IMR-90 (cell line): ENCODE measurements at regions not wholly inside any gene's neighbourhood (a gene's known extent, or its start where the extent isn't known, plus 50 kb on each side); places are given as distances from the start of the nearest gene placed in this dataset.

ENCODE experiments used
- ATAC-seq: fragments of 200-7000 bp; cut with Tn5 transposase; 2 replicates; pipeline ENCODE4 v1.9.1; 2020; ENCODE audit warnings: low read depth, mild to moderate bottlenecking, moderate library complexity
- BruUV-seq: library from RNA; stranded (reverse); fragments of 400-500 nt; replicated peaks from 2 replicates; lab custom pipeline; 2021; lab: Mats Ljungman, UMichigan
- CTCF ChIA-PET: fragments of 300-600 bp; formaldehyde crosslinking; extraction: SDS; loops from one replicate; lab custom pipeline; 2021; ENCODE audit warnings: antibody characterized with exemption; lab: Yijun Ruan, JAX
- POLR2A ChIA-PET: fragments of 300-600 bp; sonication (Branson Sonifier 250); formaldehyde crosslinking; loops from one replicate; lab custom pipeline; 2022; ENCODE audit warnings: antibody characterized with exemption; ENCODE audit not compliant: unreplicated experiment; lab: Charles Lee
- DNase-seq: peaks from one replicate; pipeline ENCODE4 v3.0.0; 2013
- H2AFZ ChIP-seq: replicated peaks from 2 replicates; pipeline ENCODE3; 2013; ENCODE audit warnings: low read length, mild to moderate bottlenecking; ENCODE audit not compliant: poor library complexity
- H2AK5ac ChIP-seq: 2 replicates; pipeline ENCODE4 v1.6.1; 2013; ENCODE audit warnings: low read depth, low read length, inconsistent platforms
- H2AK9ac ChIP-seq: replicated peaks from 2 replicates; pipeline ENCODE3; 2013; ENCODE audit warnings: mild to moderate bottlenecking, low read depth, low read length, moderate library complexity; ENCODE audit not compliant: poor library complexity
- H2BK120ac ChIP-seq: 2 replicates; pipeline ENCODE4 v1.6.1; 2013; ENCODE audit warnings: low read depth, low read length, inconsistent platforms
- H2BK15ac ChIP-seq: 3 replicates; pipeline ENCODE4 v1.6.1; 2013; ENCODE audit warnings: low read depth, low read length, inconsistent platforms
- H2BK20ac ChIP-seq: 2 replicates; pipeline ENCODE4 v1.6.1; 2013; ENCODE audit warnings: low read depth, mild to moderate bottlenecking, inconsistent platforms, low read length, moderate library complexity
- H2BK5ac ChIP-seq: 2 replicates; pipeline ENCODE4 v1.6.1; 2013; ENCODE audit warnings: mild to moderate bottlenecking, low read depth, low read length, inconsistent platforms; ENCODE audit not compliant: poor library complexity, severe bottlenecking
- H3K14ac ChIP-seq: replicated peaks from 2 replicates; pipeline ENCODE4 v1.6.1; 2013; ENCODE audit warnings: low read depth, low read length, inconsistent platforms
- H3K18ac ChIP-seq: 2 replicates; pipeline ENCODE4 v1.6.1; 2013; ENCODE audit warnings: low read depth, low read length, control low read depth
- H3K23ac ChIP-seq: 2 replicates; pipeline ENCODE4 v1.6.1; 2013; ENCODE audit warnings: low read depth, low read length, inconsistent platforms
- H3K27ac ChIP-seq: 2 replicates; pipeline ENCODE4 v1.5.1; 2013; ENCODE audit warnings: mild to moderate bottlenecking, control low read depth, low read length; ENCODE audit not compliant: insufficient read depth
- H3K27me3 ChIP-seq: 2 replicates; pipeline ENCODE4 v1.6.1; 2013; ENCODE audit warnings: low read length; ENCODE audit not compliant: control insufficient read depth, insufficient read depth
- H3K36me3 ChIP-seq: 2 replicates; pipeline ENCODE4 v1.6.1; 2013; ENCODE audit warnings: low read length, mixed read lengths; ENCODE audit not compliant: control insufficient read depth, insufficient read depth
- H3K4ac ChIP-seq: 2 replicates; pipeline ENCODE4 v1.6.1; 2013; ENCODE audit warnings: low read depth, low read length, inconsistent platforms
- H3K4me1 ChIP-seq: 2 replicates; pipeline ENCODE4 v1.6.1; 2013; ENCODE audit warnings: low read length, mixed read lengths; ENCODE audit not compliant: control insufficient read depth, insufficient read depth
- H3K4me2 ChIP-seq: 2 replicates; pipeline ENCODE4 v1.6.1; 2013; ENCODE audit warnings: low read depth, mild to moderate bottlenecking, control low read depth, low read length, moderate library complexity
- H3K4me3 ChIP-seq: 2 replicates; pipeline ENCODE4 v1.5.1; 2013; ENCODE audit warnings: low read depth, mild to moderate bottlenecking, control low read depth, low read length, moderate library complexity; ENCODE audit not compliant: insufficient read depth
- H3K56ac ChIP-seq: 2 replicates; pipeline ENCODE4 v1.6.1; 2013; ENCODE audit warnings: low read length, inconsistent platforms; ENCODE audit not compliant: insufficient read depth; ENCODE audit errors: extremely low read depth
- H3K79me1 ChIP-seq, 2 experiments: 2 replicates each; pipeline ENCODE4 v1.6.1; 2013; ENCODE audit warnings: low read length in 2 of 2, inconsistent platforms in 1 of 2, low read depth in 1 of 2
- H3K9ac ChIP-seq: 2 replicates; pipeline ENCODE4 v1.6.1; 2013; ENCODE audit warnings: low read depth, low read length, control low read depth
- H3K9me1 ChIP-seq: 2 replicates; pipeline ENCODE4 v1.6.1; 2013; ENCODE audit warnings: low read length, inconsistent platforms; ENCODE audit not compliant: insufficient read depth
- H3K9me3 ChIP-seq: 2 replicates; pipeline ENCODE4 v1.6.1; 2013; ENCODE audit warnings: low read length; ENCODE audit not compliant: control insufficient read depth, insufficient read depth
- H4K20me1 ChIP-seq: 2 replicates; pipeline ENCODE4 v1.6.1; 2013; ENCODE audit warnings: low read length, inconsistent platforms; ENCODE audit not compliant: insufficient read depth
- H4K5ac ChIP-seq: 2 replicates; pipeline ENCODE4 v1.6.1; 2013; ENCODE audit warnings: mild to moderate bottlenecking, low read depth, low read length, control low read depth
- H4K8ac ChIP-seq, 2 experiments: 2 replicates each; pipeline ENCODE4 v1.6.1; 2013; ENCODE audit warnings: low read depth in 2 of 2, low read length in 2 of 2, control low read depth in 1 of 2, inconsistent platforms in 1 of 2
- H4K91ac ChIP-seq: 2 replicates; pipeline ENCODE4 v1.6.1; 2013; ENCODE audit warnings: low read depth, low read length, inconsistent platforms; ENCODE audit not compliant: insufficient read depth
- BHLHE40 ChIP-seq: fragments of 150-350 bp; IDR thresholded peaks from 2 replicates; pipeline ENCODE4 v1.6.1; 2016; ENCODE audit warnings: mild to moderate bottlenecking, low read depth, low read length
- CEBPB ChIP-seq: IDR thresholded peaks from 2 replicates; pipeline ENCODE4 v1.6.1; 2012; ENCODE audit warnings: low read depth, low read length, improper control_type of control experiment
- CHD1 ChIP-seq: IDR thresholded peaks from 2 replicates; pipeline ENCODE4 v1.6.1; 2012; ENCODE audit warnings: low read depth, low read length, improper control_type of control experiment
- ELK1 ChIP-seq: fragments of 150-350 bp; IDR thresholded peaks from 2 replicates; pipeline ENCODE4 v1.6.1; 2016; ENCODE audit warnings: low read depth, mild to moderate bottlenecking, low read length, moderate library complexity, borderline replicate concordance
- FOS ChIP-seq: fragments of 150-350 bp; IDR thresholded peaks from 2 replicates; pipeline ENCODE4 v1.6.1; 2016; ENCODE audit warnings: low read depth, low read length
- MAFK ChIP-seq: IDR thresholded peaks from 2 replicates; pipeline ENCODE4 v1.6.1; 2012; ENCODE audit warnings: low read depth, low read length, improper control_type of control experiment
- MAZ ChIP-seq: IDR thresholded peaks from 2 replicates; pipeline ENCODE4 v1.6.1; 2012; ENCODE audit warnings: low read depth, mild to moderate bottlenecking, low read length, improper control_type of control experiment, moderate library complexity, borderline replicate concordance
- MXI1 ChIP-seq: IDR thresholded peaks from 2 replicates; pipeline ENCODE4 v1.6.1; 2012; ENCODE audit warnings: low read depth, mild to moderate bottlenecking, low read length, moderate library complexity, borderline replicate concordance
- NFE2L2 ChIP-seq: fragments of 150-350 bp; IDR thresholded peaks from 2 replicates; pipeline ENCODE4 v1.6.1; 2016; ENCODE audit warnings: low read depth, mild to moderate bottlenecking, low read length
- POLR2A ChIP-seq: IDR thresholded peaks from 2 replicates; pipeline ENCODE4 v1.6.1; 2012; ENCODE audit warnings: mild to moderate bottlenecking, low read depth, low read length
- RAD21 ChIP-seq: IDR thresholded peaks from 2 replicates; pipeline ENCODE4 v1.6.1; 2012; ENCODE audit warnings: low read length, improper control_type of control experiment
- RCOR1 ChIP-seq: IDR thresholded peaks from 2 replicates; pipeline ENCODE4 v1.6.1; 2012; ENCODE audit warnings: mild to moderate bottlenecking, low read length, improper control_type of control experiment; ENCODE audit not compliant: insufficient replicate concordance
- RFX5 ChIP-seq: IDR thresholded peaks from 2 replicates; pipeline ENCODE4 v1.8.0; 2012; ENCODE audit warnings: low read depth, mild to moderate bottlenecking, low read length, moderate library complexity
- SMC3 ChIP-seq: fragments of 150-350 bp; IDR thresholded peaks from 2 replicates; pipeline ENCODE4 v1.6.1; 2016; ENCODE audit warnings: low read depth, mild to moderate bottlenecking, antibody characterized with exemption, low read length, moderate library complexity
- WGBS, 2 experiments: methylation state at CpG; one replicate each; pipeline versions ENCODE4 v1.1.5 to v1.1.7; 2013; ENCODE audit warnings: missing lambda C conversion rate in 2 of 2; ENCODE audit not compliant: insufficient read length in 1 of 2; ENCODE audit errors: extremely low coverage in 2 of 2; 5-methylcytosine and 5-hydroxymethylcytosine counted together
- dilution Hi-C: fragments of 300-500 bp; cut with HindIII; formaldehyde crosslinking; loops from one replicate; pipeline ENCODE4 v1.14.3; 2018; ENCODE audit warnings: low sequenced_read_pairs; ENCODE audit not compliant: unreplicated experiment
- in situ Hi-C: fragments of 300-500 bp; cut with MboI; formaldehyde crosslinking; loops from 3 replicates; pipeline ENCODE4 v1.14.3; 2019; ENCODE audit warnings: low sequenced_read_pairs, inconsistent platforms, mixed read lengths
- intact Hi-C: fragments of 100-400 bp; cut with micrococcal nuclease; formaldehyde crosslinking; loops from 2 replicates; pipeline ENCODE4 v1.10.0; 2022
- TF ChIP-seq, protein P1 (sequence below): fragments of 150-350 bp; IDR thresholded peaks from 2 replicates; pipeline ENCODE4 v1.6.1; 2017; ENCODE audit warnings: mild to moderate bottlenecking, antibody characterized with exemption, low read length, low read depth
- TF ChIP-seq, protein P2 (sequence below): conservative IDR thresholded peaks from 2 replicates; pipeline ENCODE4 v1.5.1; 2012; ENCODE audit warnings: mild to moderate bottlenecking, low read depth, low read length, improper control_type of control experiment

- H3K23ac ChIP-seq = no peak overlapping the region
- H3K79me1 ChIP-seq = no peaks in the 10 kb centered on the region
- H3K14ac ChIP-seq = no peak overlapping the region
- no peak overlapping the region for H2BK15ac ChIP-seq
- TF ChIP-seq MXI1 = no peak
- no peak for TF ChIP-seq CHD1
- no peak for TF ChIP-seq RCOR1
- no peak for TF ChIP-seq RFX5
- TF ChIP-seq SMC3 = no peak
- TF ChIP-seq NFE2L2 = no peak
- TF ChIP-seq RAD21 = no peak
- no peak for TF ChIP-seq CEBPB
- TF ChIP-seq, protein P1, sequence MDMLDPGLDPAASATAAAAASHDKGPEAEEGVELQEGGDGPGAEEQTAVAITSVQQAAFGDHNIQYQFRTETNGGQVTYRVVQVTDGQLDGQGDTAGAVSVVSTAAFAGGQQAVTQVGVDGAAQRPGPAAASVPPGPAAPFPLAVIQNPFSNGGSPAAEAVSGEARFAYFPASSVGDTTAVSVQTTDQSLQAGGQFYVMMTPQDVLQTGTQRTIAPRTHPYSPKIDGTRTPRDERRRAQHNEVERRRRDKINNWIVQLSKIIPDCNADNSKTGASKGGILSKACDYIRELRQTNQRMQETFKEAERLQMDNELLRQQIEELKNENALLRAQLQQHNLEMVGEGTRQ = no peak
- no peak for TF ChIP-seq BHLHE40
- no peak for TF ChIP-seq FOS
- TF ChIP-seq, protein P2, sequence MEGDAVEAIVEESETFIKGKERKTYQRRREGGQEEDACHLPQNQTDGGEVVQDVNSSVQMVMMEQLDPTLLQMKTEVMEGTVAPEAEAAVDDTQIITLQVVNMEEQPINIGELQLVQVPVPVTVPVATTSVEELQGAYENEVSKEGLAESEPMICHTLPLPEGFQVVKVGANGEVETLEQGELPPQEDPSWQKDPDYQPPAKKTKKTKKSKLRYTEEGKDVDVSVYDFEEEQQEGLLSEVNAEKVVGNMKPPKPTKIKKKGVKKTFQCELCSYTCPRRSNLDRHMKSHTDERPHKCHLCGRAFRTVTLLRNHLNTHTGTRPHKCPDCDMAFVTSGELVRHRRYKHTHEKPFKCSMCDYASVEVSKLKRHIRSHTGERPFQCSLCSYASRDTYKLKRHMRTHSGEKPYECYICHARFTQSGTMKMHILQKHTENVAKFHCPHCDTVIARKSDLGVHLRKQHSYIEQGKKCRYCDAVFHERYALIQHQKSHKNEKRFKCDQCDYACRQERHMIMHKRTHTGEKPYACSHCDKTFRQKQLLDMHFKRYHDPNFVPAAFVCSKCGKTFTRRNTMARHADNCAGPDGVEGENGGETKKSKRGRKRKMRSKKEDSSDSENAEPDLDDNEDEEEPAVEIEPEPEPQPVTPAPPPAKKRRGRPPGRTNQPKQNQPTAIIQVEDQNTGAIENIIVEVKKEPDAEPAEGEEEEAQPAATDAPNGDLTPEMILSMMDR = no peak
- no peak for TF ChIP-seq MAZ
- no peak for TF ChIP-seq POLR2A
- no peak for TF ChIP-seq ELK1
- no peak for TF ChIP-seq MAFK
- ChIA-PET CTCF (interaction anchor here (0.7 kb wide), 1 partner anchor 84 kb away, joined by 3 read pairs; no protein-coding TSS in a partner anchor), POLR2A (no interaction called here)
- no peak overlapping the region for H3K4me2 ChIP-seq
- no CpG with 5 or more reads among the region's 3 CpGs for WGBS, 2 experiments
- peaks cover 2% of the 10 kb centered on the region; the same call in 1 of the 2 replicates for H3K9me3 ChIP-seq
- H3K9me1 ChIP-seq = no peaks in the 10 kb centered on the region
- H2BK120ac ChIP-seq = no peak overlapping the region
- no peak overlapping the region for H4K5ac ChIP-seq
- H3K36me3 ChIP-seq = no peaks in the 10 kb centered on the region
- H4K8ac ChIP-seq = no peak overlapping the region
- BruUV-seq = no TSS peak
- in situ Hi-C loops = no loop called here
- H2AK5ac ChIP-seq = no peak overlapping the region
- H3K4ac ChIP-seq = no peak overlapping the region
- DNase-seq = no peak
- H2AK9ac ChIP-seq = no peak overlapping the region
- no peak overlapping the region for H4K91ac ChIP-seq
- no peaks in the 10 kb centered on the region for H4K20me1 ChIP-seq
- H2BK20ac ChIP-seq = no peak overlapping the region
- no peaks in the 10 kb centered on the region for H3K4me1 ChIP-seq
- no peak for ATAC-seq
- no peak overlapping the region for H3K9ac ChIP-seq
- H3K4me3 ChIP-seq = no peak overlapping the region
- no peak overlapping the region for H3K27ac ChIP-seq
- no peak overlapping the region for H3K56ac ChIP-seq
- H2AFZ ChIP-seq = no peak overlapping the region
- no peak overlapping the region for H2BK5ac ChIP-seq
- H3K18ac ChIP-seq = no peak overlapping the region
- intact Hi-C loops = no loop called here
- dilution Hi-C loops = no loop called here
- no peaks in the 10 kb centered on the region for H3K27me3 ChIP-seq
Measured at GRCh38 chr21:32120230-32120629, 158.6 kb downstream of the MIS18A start.
